Heart left ventricle (tissue), 16 donors: ENCODE measurements at regions not wholly inside any gene's neighbourhood (a gene's known extent, or its start where the extent isn't known, plus 50 kb on each side); places are given as distances from the start of the nearest gene placed in this dataset.

Source experiments
- ATAC-seq, 4 donors: fragments of 200-7000 bp; cut with Tn5 transposase; one replicate each; pipeline ENCODE4 v1.9.1; 2020 to 2022; ENCODE audit warnings: moderate library complexity in 4 of 4, mild to moderate bottlenecking in 3 of 4, moderate number of reproducible peaks in 1 of 4
- DNase-seq, 5 donors: peaks; one replicate each; pipeline ENCODE4 v3.0.0-alpha.2; 2020
- H3K27ac ChIP-seq, 12 donors: fragments of 200-600 bp; sonication (generic) in 4 of 12; one replicate each; pipeline versions ENCODE4 v1.5.0 to v1.8.0; 2016 to 2022; ENCODE audit warnings: mild to moderate bottlenecking in 2 of 12
- H3K27me3 ChIP-seq, 9 donors: fragments of 200-600 bp; sonication (generic) in 2 of 9; one replicate each; pipeline versions ENCODE4 v1.5.1 to v1.8.0; 2016 to 2022; ENCODE audit warnings: mild to moderate bottlenecking in 3 of 9
- H3K36me3 ChIP-seq, 9 donors: fragments of 200-600 bp; sonication (generic) in 2 of 9; one replicate each; pipeline versions ENCODE4 v1.5.0 to v1.8.0; 2018 to 2022; ENCODE audit warnings: mild to moderate bottlenecking in 2 of 9
- H3K4me1 ChIP-seq, 12 donors: fragments of 200-600 bp; sonication (generic) in 4 of 12; one replicate each; pipeline versions ENCODE4 v1.5.0 to v1.8.0; 2016 to 2022; ENCODE audit warnings: mild to moderate bottlenecking in 3 of 12
- H3K4me3 ChIP-seq, 12 donors: fragments of 200-600 bp; sonication (generic) in 4 of 12; one replicate each; pipeline versions ENCODE4 v1.5.0 to v1.8.0; 2017 to 2022; ENCODE audit warnings: mild to moderate bottlenecking in 9 of 12, moderate library complexity in 4 of 12
- H3K9me3 ChIP-seq, 12 donors: fragments of 200-600 bp; sonication (generic) in 4 of 12; one replicate each; pipeline versions ENCODE4 v1.5.0 to v1.8.0; 2016 to 2022; ENCODE audit warnings: mild to moderate bottlenecking in 1 of 12
- POLR2A ChIP-seq, 2 donors: fragments of 450-650 bp; IDR thresholded peaks; one replicate each; pipeline ENCODE4 v1.6.1; 2017; ENCODE audit warnings: antibody characterized with exemption in 2 of 2, mild to moderate bottlenecking in 2 of 2, moderate library complexity in 2 of 2
- WGBS, 4 donors: extraction: QIAGEN DNeasy Blood & Tissue Kit in 2 of 4; methylation state at CpG; one replicate each; pipeline versions ENCODE4 v1.1.5 to v1.1.7; 2013 to 2018; 5-methylcytosine and 5-hydroxymethylcytosine counted together
- intact Hi-C, 10 donors: fragments of 100-400 bp; cut with DNase I; formaldehyde crosslinking; loops; one replicate each; pipeline versions ENCODE4 v1.11.1 to v1.14.2; 2022
- TF ChIP-seq, protein P1 (sequence below), 12 donors: fragments of 200-600 bp; sonication (generic) in 4 of 12; IDR thresholded peaks; one replicate each; pipeline versions ENCODE4 v1.5.0 to v1.8.0; 2018 to 2022; ENCODE audit warnings: antibody characterized with exemption in 12 of 12, mild to moderate bottlenecking in 5 of 12
- donor health status: ischemic (EF 13 %, LVEDD 7.1; RV severe dilation, severe dysfunction).
- donor health status: healthy with polysubstance abuse.
- donor health status: DM: no; HTN: yes; CAD: no.
- donor health status: DM: no; HTN: no; CAD: no.
- donor health status: ischemic (EF 25% LVEDD 6.9; RV normal size, moderate dysfunction).
- donor health status: ischemic (EF 25% LVEDD 5.7; RV mildly dilated, moderate dysfunction).
- donor health status: healthy.
- donor health status: DM: yes; HTN: yes; CAD: no.
- donor health status: ischemic (EF 35%, LVEDD 5.7; RV mildly dilated, moderate dysfunction).
- donor health status: nonischemic (EF 11% LVEDD 7.7; RV severe dilation, severe dysfunction).
- donor health status: DM: yes; HTN: yes; CAD: no.
- donor health status: PGD.
- donor health status: ischemic (EF 29% LVEDD 5.4; RV normal size, mild dysfunction).
- donor health status: nonischemic (EF 23%, LVEDD 6.1; RV moderate dilation, normal function).

DNA sequence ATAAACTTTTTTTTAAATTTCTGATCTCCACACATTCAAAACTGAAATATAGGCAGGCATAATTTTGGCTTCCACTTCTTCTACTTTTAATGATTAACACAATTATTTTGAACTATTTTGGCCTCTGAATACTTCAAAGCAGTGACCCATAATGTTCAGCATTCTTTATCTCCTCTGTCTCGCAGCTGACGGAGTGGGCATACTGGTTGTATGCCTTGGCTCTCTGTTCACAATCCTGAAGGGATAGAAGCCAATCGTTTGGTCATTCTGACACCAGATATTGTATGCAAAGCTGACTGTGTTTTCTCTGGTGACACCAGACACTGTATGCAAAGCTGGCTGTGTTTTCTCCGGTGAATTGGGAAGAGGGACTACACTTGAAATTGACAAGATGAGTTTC, 833.0 kb downstream of the EFNB2 start:
- DNase-seq: no peak
- WGBS, 4 donors: 49 to 55% (median 51%) methylated on average over 4 of the region's 4 CpGs

GRCh38 chr13:105692769-105693168, 842.7 kb downstream of the EFNB2 start:
- Histone ChIP-seq H3K27ac (no peak overlapping the region), H3K4me1 (no peaks in the 10 kb centered on the region), H3K9me3 (peaks cover 0 to 10% (median 0%) of the 10 kb centered on the region in 12 donors), H3K36me3 (no peaks in the 10 kb centered on the region), H3K4me3 (no peak overlapping the region), H3K27me3 (no peaks in the 10 kb centered on the region)
- WGBS, 4 donors: 86 to 91% (median 88%) methylated on average over 5 of the region's 5 CpGs
- ATAC-seq: no peak
- TF ChIP-seq, protein P1, sequence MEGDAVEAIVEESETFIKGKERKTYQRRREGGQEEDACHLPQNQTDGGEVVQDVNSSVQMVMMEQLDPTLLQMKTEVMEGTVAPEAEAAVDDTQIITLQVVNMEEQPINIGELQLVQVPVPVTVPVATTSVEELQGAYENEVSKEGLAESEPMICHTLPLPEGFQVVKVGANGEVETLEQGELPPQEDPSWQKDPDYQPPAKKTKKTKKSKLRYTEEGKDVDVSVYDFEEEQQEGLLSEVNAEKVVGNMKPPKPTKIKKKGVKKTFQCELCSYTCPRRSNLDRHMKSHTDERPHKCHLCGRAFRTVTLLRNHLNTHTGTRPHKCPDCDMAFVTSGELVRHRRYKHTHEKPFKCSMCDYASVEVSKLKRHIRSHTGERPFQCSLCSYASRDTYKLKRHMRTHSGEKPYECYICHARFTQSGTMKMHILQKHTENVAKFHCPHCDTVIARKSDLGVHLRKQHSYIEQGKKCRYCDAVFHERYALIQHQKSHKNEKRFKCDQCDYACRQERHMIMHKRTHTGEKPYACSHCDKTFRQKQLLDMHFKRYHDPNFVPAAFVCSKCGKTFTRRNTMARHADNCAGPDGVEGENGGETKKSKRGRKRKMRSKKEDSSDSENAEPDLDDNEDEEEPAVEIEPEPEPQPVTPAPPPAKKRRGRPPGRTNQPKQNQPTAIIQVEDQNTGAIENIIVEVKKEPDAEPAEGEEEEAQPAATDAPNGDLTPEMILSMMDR (IDR thresholded peaks at IDR 0.05): no peak
- no peak for TF ChIP-seq POLR2A (IDR thresholded peaks at IDR 0.05)
- intact Hi-C loops: no loop called here
- DNase-seq: no peak

More for the DNA sequence above, 833.0 kb downstream of the EFNB2 start:
- TF ChIP-seq POLR2A (IDR thresholded peaks at IDR 0.05): no peak
- TF ChIP-seq, protein P1 (IDR thresholded peaks at IDR 0.05): no peak
- Histone ChIP-seq H3K4me1 (no peaks in the 10 kb centered on the region), H3K27me3 (no peaks in the 10 kb centered on the region), H3K9me3 (peaks cover 0 to 4% (median 0%) of the 10 kb centered on the region in 12 donors), H3K27ac (no peak overlapping the region), H3K36me3 (no peaks in the 10 kb centered on the region), H3K4me3 (no peak overlapping the region)
- intact Hi-C loops: no loop called here
- no peak for ATAC-seq

- TF ChIP-seq, protein P1 (IDR thresholded peaks at IDR 0.05): no peak
- TF ChIP-seq POLR2A (IDR thresholded peaks at IDR 0.05): no peak
- Histone ChIP-seq H3K36me3 (no peaks in the 10 kb centered on the region), H3K9me3 (peaks cover 0 to 10% (median 0%) of the 10 kb centered on the region in 12 donors), H3K4me1 (no peaks in the 10 kb centered on the region), H3K27me3 (no peaks in the 10 kb centered on the region), H3K4me3 (no peak overlapping the region), H3K27ac (no peak overlapping the region)
- DNase-seq: no peak
- intact Hi-C loops: no loop called here
- no peak for ATAC-seq
- 69 to 87% (median 78%) methylated on average over 3 of the region's 3 CpGs for WGBS, 4 donors
These were observed 851.2 kb downstream of the EFNB2 start for GRCh38 chr13:105684216-105684615.

DNA sequence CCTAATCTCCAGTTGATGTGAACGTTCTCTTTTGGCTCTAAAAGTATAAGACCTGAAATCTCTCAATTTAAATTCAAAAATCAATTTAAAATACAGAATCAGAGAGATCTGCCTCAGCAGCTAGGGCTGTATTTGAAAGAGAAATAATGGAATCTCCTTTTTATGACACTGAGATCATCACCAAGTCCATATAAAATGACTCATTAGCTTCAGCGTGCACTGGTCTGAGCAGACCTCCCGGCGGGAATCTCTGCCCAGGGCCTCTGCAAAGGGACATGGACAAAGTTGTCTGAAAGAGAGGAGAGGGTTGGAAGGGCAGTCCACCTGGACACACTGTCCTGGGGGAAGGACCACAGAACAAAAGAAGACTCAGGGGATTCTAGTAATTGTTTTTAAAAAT, 855.6 kb downstream of the EFNB2 start:
- Histone ChIP-seq H3K36me3 (no peaks in the 10 kb centered on the region), H3K9me3 (peaks cover 0 to 5% (median 0%) of the 10 kb centered on the region in 12 donors), H3K4me3 (no peak overlapping the region), H3K27me3 (no peaks in the 10 kb centered on the region), H3K27ac (no peak overlapping the region), H3K4me1 (no peaks in the 10 kb centered on the region)
- TF ChIP-seq POLR2A (IDR thresholded peaks at IDR 0.05): no peak
- TF ChIP-seq, protein P1 (IDR thresholded peaks at IDR 0.05): no peak
- intact Hi-C loops: no loop called here
- 75 to 82% (median 81%) methylated on average over 4 of the region's 4 CpGs for WGBS, 4 donors
- ATAC-seq (no peak), DNase-seq (no peak)
